ENCODE measurements at regions not wholly inside any gene's neighbourhood (a gene's known extent, or its start where the extent isn't known, plus 50 kb on each side); places are given as distances from the start of the nearest gene placed in this dataset.
A peak's percentile ranks its signal among the peaks of the same experiment; 100 is the strongest.
"Not testable (repeated sequence)": the region's sequence is repeated elsewhere in the genome, so short reads cannot be mapped to it uniquely, and the experiment has no call there.

- H3K36me3 ChIP-seq (replicated peaks; ENCODE audit: insufficient read depth, low read length): no peaks in the 10 kb centered on the region
- DNase-seq: no peak
- H3K4me2 ChIP-seq (ENCODE audit: low read depth, low read length): no peak overlapping the region
Observed at GRCh38 chr2:129918604-129919003, 60.9 kb upstream of the RAB6C start.

GRCh38 chr2:129922571-129923264, 56.7 kb upstream of the RAB6C start:
- Histone ChIP-seq H3K9ac (ENCODE audit: low read length) (no peak overlapping the region), H3K4me1 (ENCODE audit: low read length) (0 out of 2 replicates have a peak, but pooled peaks cover 2% of the 10 kb centered on the region), H3K36me3 (replicated peaks; ENCODE audit: insufficient read depth, low read length) (no peaks in the 10 kb centered on the region), H3K4me2 (ENCODE audit: low read depth, low read length) (peak overlapping the region; percentile 94), H3K79me2 (ENCODE audit: low read length) (no peaks in the 10 kb centered on the region), H3K27ac (ENCODE audit: low read length) (no peak overlapping the region), H2AFZ (ENCODE audit: low read length) (peak overlapping the region; percentile 82), H3K9me2 (replicated peaks; ENCODE audit: insufficient read depth, low read length) (no peaks in the 10 kb centered on the region), H3F3A (ENCODE audit: insufficient read depth, low read length) (no peaks in the 10 kb centered on the region), H3K27me3 (replicated peaks; ENCODE audit: insufficient read depth, low read length) (no peaks in the 10 kb centered on the region), H4K20me1 (ENCODE audit: insufficient read depth, low read length) (no peaks in the 10 kb centered on the region), H3K9me3 (replicated peaks; ENCODE audit: insufficient read depth, low read length) (no peaks in the 10 kb centered on the region), H3K4me3 (ENCODE audit: low read length) (peak overlapping the region; percentile 62)
- peak; percentile 71 for DNase-seq
- TF ChIP-seq CTCF (IDR thresholded peaks at IDR 0.05; ENCODE audit: low read length) (peak; percentile 22), EZH2phosphoT487 (IDR thresholded peaks at IDR 0.05; ENCODE audit: low read length) (no peak), EZH2 (optimal IDR thresholded peaks at IDR 0.05; ENCODE audit: low read depth, low read length) (no peak)

More at GRCh38 chr2:129918604-129919003, 60.9 kb upstream of the RAB6C start:
- Histone ChIP-seq H3K27me3 (replicated peaks; ENCODE audit: insufficient read depth, low read length) (no peaks in the 10 kb centered on the region), H3K4me1 (ENCODE audit: low read length) (0 out of 2 replicates have a peak, but pooled peaks cover 2% of the 10 kb centered on the region), H2AFZ (ENCODE audit: low read length) (no peak overlapping the region), H3K79me2 (ENCODE audit: low read length) (no peaks in the 10 kb centered on the region), H3K4me3 (ENCODE audit: low read length) (no peak overlapping the region), H3K27ac (ENCODE audit: low read length) (no peak overlapping the region), H3K9ac (ENCODE audit: low read length) (no peak overlapping the region), H3K9me2 (replicated peaks; ENCODE audit: insufficient read depth, low read length) (no peaks in the 10 kb centered on the region), H3F3A (ENCODE audit: insufficient read depth, low read length) (no peaks in the 10 kb centered on the region), H4K20me1 (ENCODE audit: insufficient read depth, low read length) (no peaks in the 10 kb centered on the region), H3K9me3 (replicated peaks; ENCODE audit: insufficient read depth, low read length) (no peaks in the 10 kb centered on the region)
- TF ChIP-seq CTCF (IDR thresholded peaks at IDR 0.05; ENCODE audit: low read length) (no peak), EZH2 (optimal IDR thresholded peaks at IDR 0.05; ENCODE audit: low read depth, low read length) (no peak), EZH2phosphoT487 (IDR thresholded peaks at IDR 0.05; ENCODE audit: low read length) (no peak)

DNA sequence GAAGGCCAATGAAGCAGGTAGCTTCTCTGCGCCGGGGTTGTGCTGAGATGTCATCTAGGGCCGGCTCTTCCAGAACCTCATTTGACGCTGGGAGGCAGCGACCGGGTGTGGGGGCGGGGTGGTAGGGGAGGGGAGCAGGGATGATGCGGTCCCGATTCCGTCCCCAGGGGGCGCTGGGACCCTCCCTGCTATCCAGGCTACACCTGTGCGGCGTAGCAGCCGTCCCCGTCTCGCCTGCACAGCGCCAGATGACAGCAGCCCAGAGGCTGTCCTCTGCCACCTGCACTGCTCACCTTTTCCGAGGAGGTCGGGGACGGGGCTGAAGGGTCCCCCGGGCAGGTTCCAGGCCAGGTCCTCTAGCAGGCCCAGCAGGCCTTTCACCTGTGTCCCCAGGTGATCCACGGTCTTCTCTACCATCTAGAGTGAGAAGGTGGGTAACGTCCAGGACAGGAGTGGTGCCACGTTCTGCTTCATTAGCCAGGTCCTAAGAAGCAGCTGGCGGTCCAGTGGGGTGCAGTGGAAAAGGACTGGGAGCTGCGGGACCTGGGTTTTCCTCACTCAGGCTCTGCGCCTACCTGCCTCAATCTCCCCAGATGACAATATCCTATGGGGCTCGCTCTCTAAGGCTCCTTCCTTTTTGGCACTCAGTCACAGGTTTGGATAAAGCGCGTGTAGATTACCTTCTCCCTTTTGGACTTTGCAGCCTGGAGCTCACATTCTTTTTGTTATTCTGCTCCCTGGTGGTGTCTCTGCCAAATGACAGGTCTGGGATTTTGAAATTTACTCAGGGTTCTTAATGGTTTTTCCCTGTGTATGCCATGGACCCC, 56.0 kb upstream of the RAB6C start:
- Histone ChIP-seq H3K36me3 (replicated peaks; ENCODE audit: insufficient read depth, low read length) (no peaks in the 10 kb centered on the region), H3K9ac (ENCODE audit: low read length) (no peak overlapping the region; the same call in 1 of the 2 replicates), H2AFZ (ENCODE audit: low read length) (peak overlapping the region; percentile 82), H3K4me2 (ENCODE audit: low read depth, low read length) (peak overlapping the region; percentile 94), H3K4me1 (ENCODE audit: low read length) (0 out of 2 replicates have a peak, but pooled peaks cover 2% of the 10 kb centered on the region), H4K20me1 (ENCODE audit: insufficient read depth, low read length) (no peaks in the 10 kb centered on the region), H3K9me2 (replicated peaks; ENCODE audit: insufficient read depth, low read length) (no peaks in the 10 kb centered on the region), H3K4me3 (ENCODE audit: low read length) (peak overlapping the region; percentile 62), H3K9me3 (replicated peaks; ENCODE audit: insufficient read depth, low read length) (no peaks in the 10 kb centered on the region), H3K27ac (ENCODE audit: low read length) (no peak overlapping the region), H3K27me3 (replicated peaks; ENCODE audit: insufficient read depth, low read length) (no peaks in the 10 kb centered on the region), H3K79me2 (ENCODE audit: low read length) (no peaks in the 10 kb centered on the region), H3F3A (ENCODE audit: insufficient read depth, low read length) (no peaks in the 10 kb centered on the region)
- TF ChIP-seq CTCF (IDR thresholded peaks at IDR 0.05; ENCODE audit: low read length): peak; percentile 53
- no peak for TF ChIP-seq EZH2phosphoT487 (IDR thresholded peaks at IDR 0.05; ENCODE audit: low read length)
- no peak for TF ChIP-seq EZH2 (optimal IDR thresholded peaks at IDR 0.05; ENCODE audit: low read depth, low read length)
- DNase-seq: peak; percentile 50

DNA sequence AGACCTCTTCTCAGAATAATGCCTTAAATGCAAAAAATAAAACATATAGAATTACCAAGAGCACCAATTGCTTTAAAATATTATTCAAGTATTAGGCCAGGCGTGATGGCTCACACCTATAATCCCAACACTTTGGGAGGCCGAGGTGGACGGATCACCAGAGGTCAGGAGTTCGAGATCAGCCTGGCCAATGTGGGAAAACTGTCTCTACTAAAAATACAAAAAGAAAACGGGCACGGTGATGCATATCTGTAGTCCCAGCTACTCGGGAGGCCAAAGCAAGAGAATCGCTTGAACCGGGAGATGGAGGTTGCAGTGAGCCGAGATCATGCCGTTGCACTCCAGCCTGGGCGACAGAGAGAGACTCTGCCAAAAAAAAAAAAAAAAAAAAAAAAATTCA, 55.4 kb upstream of the RAB6C start:
- not testable (repeated sequence) for H3F3A ChIP-seq (ENCODE audit: insufficient read depth, low read length); H3K36me3 ChIP-seq (replicated peaks; ENCODE audit: insufficient read depth, low read length); DNase-seq; H3K9me2 ChIP-seq (replicated peaks; ENCODE audit: insufficient read depth, low read length); H3K79me2 ChIP-seq (ENCODE audit: low read length); H2AFZ ChIP-seq (ENCODE audit: low read length); H4K20me1 ChIP-seq (ENCODE audit: insufficient read depth, low read length); H3K27me3 ChIP-seq (replicated peaks; ENCODE audit: insufficient read depth, low read length); H3K9ac ChIP-seq (ENCODE audit: low read length); H3K27ac ChIP-seq (ENCODE audit: low read length); H3K4me2 ChIP-seq (ENCODE audit: low read depth, low read length); H3K4me3 ChIP-seq (ENCODE audit: low read length); H3K4me1 ChIP-seq (ENCODE audit: low read length); H3K9me3 ChIP-seq (replicated peaks; ENCODE audit: insufficient read depth, low read length)
